Astrocyte (in vitro differentiated cells and primary cell): ENCODE measurements at regions not wholly inside any gene's neighbourhood (a gene's known extent, or its start where the extent isn't known, plus 50 kb on each side); places are given as distances from the start of the nearest gene placed in this dataset.

ENCODE experiments used
- DNase-seq: peaks from one replicate; pipeline ENCODE4 v3.0.0-alpha.2; 2010; ENCODE audit warnings: low read depth
- FAIRE-seq: peaks from 2 replicates; lab custom pipeline; 2011; peaks lifted over from hg19 to GRCh38; lab: Jason Lieb, UNC
- H2AFZ ChIP-seq: 2 replicates; pipeline ENCODE4 v1.6.0; 2012; ENCODE audit warnings: low read depth, low read length, inconsistent platforms
- H3K27ac ChIP-seq: 2 replicates; pipeline ENCODE4 v1.5.1; 2011; ENCODE audit warnings: low read depth, low read length, inconsistent platforms
- H3K27me3 ChIP-seq: 2 replicates; pipeline ENCODE4 v1.6.0; 2011; ENCODE audit warnings: low read length, inconsistent platforms; ENCODE audit not compliant: insufficient read depth
- H3K36me3 ChIP-seq: 2 replicates; pipeline ENCODE4 v1.5.1; 2011; ENCODE audit warnings: low read length, inconsistent platforms; ENCODE audit not compliant: insufficient read depth
- H3K4me1 ChIP-seq: 2 replicates; pipeline ENCODE4 v1.5.1; 2011; ENCODE audit warnings: low read length, inconsistent platforms; ENCODE audit not compliant: insufficient read depth
- H3K4me2 ChIP-seq: 2 replicates; pipeline ENCODE4 v1.6.0; 2012; ENCODE audit warnings: low read length, inconsistent platforms
- H3K4me3 ChIP-seq: 2 replicates; pipeline ENCODE4 v1.5.1; 2011; ENCODE audit warnings: low read depth, mild to moderate bottlenecking, low read length, inconsistent platforms; ENCODE audit not compliant: insufficient read depth
- H3K79me2 ChIP-seq: 2 replicates; pipeline ENCODE4 v1.6.0; 2012; ENCODE audit warnings: mild to moderate bottlenecking, low read length, inconsistent platforms; ENCODE audit not compliant: insufficient read depth
- H3K9ac ChIP-seq: 2 replicates; pipeline ENCODE4 v1.6.0; 2012; ENCODE audit warnings: mild to moderate bottlenecking, low read length, inconsistent platforms
- H3K9me3 ChIP-seq: 2 replicates; pipeline ENCODE4 v1.5.1; 2012; ENCODE audit warnings: low read depth, mild to moderate bottlenecking, low read length, inconsistent platforms; ENCODE audit not compliant: insufficient read depth
- H4K20me1 ChIP-seq: 2 replicates; pipeline ENCODE4 v1.6.0; 2012; ENCODE audit warnings: low read length, inconsistent platforms; ENCODE audit not compliant: insufficient read depth
- H3K27ac Mint-ChIP-seq: one replicate; pipeline ENCODE4 v1.8.0; 2021; ENCODE audit warnings: mild to moderate bottlenecking, mixed read lengths; ENCODE audit not compliant: unreplicated experiment
- H3K27me3 Mint-ChIP-seq: one replicate; pipeline ENCODE4 v1.8.0; 2021; ENCODE audit warnings: low read depth, mixed read lengths; ENCODE audit not compliant: unreplicated experiment
- H3K36me3 Mint-ChIP-seq: one replicate; pipeline ENCODE4 v1.8.0; 2021; ENCODE audit warnings: low read depth, mixed read lengths; ENCODE audit not compliant: unreplicated experiment
- H3K4me1 Mint-ChIP-seq: one replicate; pipeline ENCODE4 v1.8.0; 2021; ENCODE audit warnings: low read depth, mixed read lengths; ENCODE audit not compliant: unreplicated experiment
- H3K4me3 Mint-ChIP-seq: one replicate; pipeline ENCODE4 v1.8.0; 2021; ENCODE audit warnings: mild to moderate bottlenecking, moderate library complexity, mixed read lengths; ENCODE audit not compliant: unreplicated experiment
- H3K9me3 Mint-ChIP-seq: one replicate; pipeline ENCODE4 v1.8.0; 2021; ENCODE audit warnings: mild to moderate bottlenecking, mixed read lengths; ENCODE audit not compliant: unreplicated experiment
- CTCF ChIP-seq: IDR thresholded peaks from 2 replicates; pipeline ENCODE4 v1.5.1; 2011; ENCODE audit warnings: low read depth, mild to moderate bottlenecking, inconsistent platforms, low read length, moderate library complexity; ENCODE audit not compliant: insufficient read depth
- EZH2 ChIP-seq: IDR thresholded peaks from 2 replicates; pipeline ENCODE4 v1.6.1; 2012; ENCODE audit warnings: mild to moderate bottlenecking, low read length, inconsistent platforms; ENCODE audit not compliant: insufficient read depth

DNA sequence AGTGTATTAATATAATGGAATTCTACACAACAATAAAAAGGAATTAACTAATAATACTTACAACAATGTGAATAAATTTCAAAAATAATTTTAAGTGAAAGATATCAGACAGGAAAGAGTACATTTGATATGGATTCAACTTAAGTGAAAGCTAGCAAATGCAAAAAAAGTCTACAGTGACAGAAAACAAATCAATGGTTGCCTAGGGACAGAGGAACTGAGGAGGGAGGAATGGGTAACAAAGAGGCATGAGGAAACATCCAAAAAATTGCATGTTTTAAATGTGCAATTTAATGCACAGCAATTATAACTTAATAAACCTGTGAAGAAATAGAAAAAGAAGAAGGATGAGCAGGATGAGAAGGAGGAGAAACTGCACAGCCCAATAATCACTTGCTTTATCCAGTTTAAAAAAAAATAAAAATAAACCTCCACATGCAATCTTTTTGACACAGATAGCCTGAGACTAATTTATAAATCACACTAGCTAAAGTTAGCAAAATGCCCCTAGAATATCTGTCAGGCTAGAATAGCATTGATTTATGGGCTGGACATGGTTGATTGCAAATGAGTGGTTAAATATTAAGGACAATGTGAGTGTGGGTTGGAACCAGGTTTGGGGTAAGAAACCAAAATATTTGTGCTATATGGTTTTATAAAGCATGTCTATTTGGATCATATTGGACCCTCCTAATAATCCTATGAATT is 1089.1 kb downstream of the TRHDE start:
- Histone ChIP-seq H3K4me3 (no peak overlapping the region), H3K79me2 (no peaks in the 10 kb centered on the region), H3K9me3 (no peaks in the 10 kb centered on the region), H3K9ac (no peak overlapping the region), H3K36me3 (no peaks in the 10 kb centered on the region), H3K27me3 (no peaks in the 10 kb centered on the region), H3K4me2 (no peak overlapping the region), H3K4me1 (no peaks in the 10 kb centered on the region), H3K27ac (no peak overlapping the region), H4K20me1 (no peaks in the 10 kb centered on the region), H2AFZ (no peak overlapping the region)
- TF ChIP-seq CTCF = no peak
- no peak for TF ChIP-seq EZH2
- no peak for DNase-seq
- Mint-ChIP-seq H3K9me3 (peaks cover 3% of the 10 kb centered on the region), H3K36me3 (no peaks in the 10 kb centered on the region), H3K4me3 (no peak overlapping the region), H3K27ac (no peak overlapping the region), H3K27me3 (no peaks in the 10 kb centered on the region), H3K4me1 (no peaks in the 10 kb centered on the region)
- FAIRE-seq = no peak

DNA sequence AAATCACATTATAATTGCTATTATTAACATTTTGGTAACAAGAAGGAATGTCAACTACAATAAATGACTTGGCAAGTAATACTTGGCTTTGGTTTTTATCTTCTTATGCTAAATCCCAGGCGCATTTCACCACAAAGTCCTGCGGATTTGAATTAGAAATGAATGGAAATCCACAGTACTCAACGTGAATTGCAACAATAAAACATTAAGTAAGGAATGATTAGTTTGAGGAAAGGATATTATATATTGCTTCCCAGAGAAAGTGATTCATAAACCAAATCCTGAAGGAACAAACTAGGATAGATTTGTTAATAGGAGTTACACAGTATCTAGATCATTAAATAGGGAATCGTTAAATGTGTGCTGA is 1089.7 kb downstream of the TRHDE start:
- Mint-ChIP-seq H3K9me3 (peaks cover 2% of the 10 kb centered on the region), H3K36me3 (no peaks in the 10 kb centered on the region), H3K27me3 (no peaks in the 10 kb centered on the region), H3K27ac (no peak overlapping the region), H3K4me1 (no peaks in the 10 kb centered on the region), H3K4me3 (no peak overlapping the region)
- Histone ChIP-seq H3K79me2 (no peaks in the 10 kb centered on the region), H3K4me3 (no peak overlapping the region), H3K4me2 (no peak overlapping the region), H3K36me3 (no peaks in the 10 kb centered on the region), H4K20me1 (no peaks in the 10 kb centered on the region), H3K4me1 (no peaks in the 10 kb centered on the region), H3K9ac (no peak overlapping the region), H3K27me3 (no peaks in the 10 kb centered on the region), H2AFZ (no peak overlapping the region), H3K27ac (no peak overlapping the region), H3K9me3 (no peaks in the 10 kb centered on the region)
- DNase-seq = no peak
- no peak for TF ChIP-seq CTCF
- no peak for TF ChIP-seq EZH2
- FAIRE-seq = no peak

DNA sequence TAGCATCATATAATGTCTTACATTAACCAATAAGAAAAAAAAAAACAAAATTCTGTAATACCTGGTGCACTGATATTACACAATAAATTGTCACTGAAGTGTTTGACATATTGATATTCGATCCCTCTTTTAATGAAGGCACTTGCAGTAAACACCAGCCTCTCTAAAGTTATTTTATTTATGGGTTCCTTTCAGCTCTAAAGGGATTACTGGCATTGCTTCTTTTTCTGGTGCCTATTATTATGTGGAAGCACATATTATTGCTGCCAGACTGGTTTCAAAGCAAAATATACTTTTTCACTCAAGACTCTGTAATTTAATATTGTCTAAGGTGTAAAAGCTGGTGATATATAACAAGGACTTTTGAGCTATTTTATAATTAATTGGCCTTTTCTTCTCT is 1090.5 kb downstream of the TRHDE start:
- no peak overlapping the region for H2AFZ ChIP-seq
- no peak overlapping the region for H3K4me2 ChIP-seq
- H3K79me2 ChIP-seq = no peaks in the 10 kb centered on the region
- no peak overlapping the region for H3K4me3 ChIP-seq
- H3K9me3 ChIP-seq = no peaks in the 10 kb centered on the region
- no peaks in the 10 kb centered on the region for H4K20me1 ChIP-seq
- Mint-ChIP-seq H3K36me3 (no peaks in the 10 kb centered on the region), H3K27me3 (no peaks in the 10 kb centered on the region), H3K4me1 (no peaks in the 10 kb centered on the region), H3K9me3 (no peaks in the 10 kb centered on the region), H3K27ac (no peak overlapping the region), H3K4me3 (no peak overlapping the region)
- no peaks in the 10 kb centered on the region for H3K4me1 ChIP-seq
- no peak overlapping the region for H3K9ac ChIP-seq
- H3K27me3 ChIP-seq = no peaks in the 10 kb centered on the region
- H3K36me3 ChIP-seq = no peaks in the 10 kb centered on the region
- no peak for TF ChIP-seq CTCF
- no peak for TF ChIP-seq EZH2
- no peak overlapping the region for H3K27ac ChIP-seq
- no peak for DNase-seq
- no peak for FAIRE-seq
